Esophagus squamous epithelium (tissue), 5 donors: ENCODE measurements at regions not wholly inside any gene's neighbourhood (a gene's known extent, or its start where the extent isn't known, plus 50 kb on each side); places are given as distances from the start of the nearest gene placed in this dataset.

Experiments
- DNase-seq: peaks from one replicate; lab custom pipeline; 2025; lab: John Stamatoyannopoulos, UW
- H3K27ac ChIP-seq, 4 donors: fragments of 200-600 bp; sonication (generic); one replicate each; pipeline ENCODE4 v1.5.1; 2016 to 2019; ENCODE audit warnings: mild to moderate bottlenecking in 1 of 4
- H3K27me3 ChIP-seq, 4 donors: fragments of 200-600 bp; sonication (generic); 1 replicate in 3 of 4; 2 replicates in 1 of 4; pipeline versions ENCODE4 v1.5.1 to v1.6.0; 2017 to 2021; ENCODE audit warnings: antibody characterized with exemption in 1 of 4
- H3K36me3 ChIP-seq, 3 donors: fragments of 200-600 bp; sonication (generic); one replicate each; pipeline ENCODE4 v1.5.1; 2016 to 2019
- H3K4me1 ChIP-seq, 3 donors: fragments of 200-600 bp; sonication (generic); one replicate each; pipeline ENCODE4 v1.5.1; 2017 to 2019
- H3K4me3 ChIP-seq, 4 donors: fragments of 200-600 bp; sonication (generic); 1 replicate in 3 of 4; 2 replicates in 1 of 4; pipeline ENCODE4 v1.5.1; 2016 to 2019; ENCODE audit warnings: mild to moderate bottlenecking in 2 of 4, moderate library complexity in 1 of 4
- H3K9me3 ChIP-seq, 3 donors: fragments of 200-600 bp; sonication (generic); one replicate each; pipeline ENCODE4 v1.5.1; 2016 to 2019
- CTCF ChIP-seq, 6 experiments: fragments of 450-650 bp in 4 of 6; fragments of 200-600 bp in 2 of 6; sonication (generic) in 2 of 6; IDR thresholded peaks; one replicate each; pipeline ENCODE4 v1.5.1; 2016 to 2019; ENCODE audit warnings: antibody characterized with exemption in 6 of 6, mild to moderate bottlenecking in 4 of 6, moderate library complexity in 4 of 6
- POLR2A ChIP-seq, 4 donors: fragments of 450-650 bp; IDR thresholded peaks; one replicate each; pipeline ENCODE4 v1.6.1; 2017; ENCODE audit warnings: antibody characterized with exemption in 4 of 4, mild to moderate bottlenecking in 4 of 4, moderate library complexity in 3 of 4
- WGBS, 2 donors: methylation state at CpG; one replicate each; pipeline ENCODE4 v1.1.5; 2018; 5-methylcytosine and 5-hydroxymethylcytosine counted together
- intact Hi-C: fragments of 100-400 bp; cut with DNase I; formaldehyde crosslinking; loops from one replicate; pipeline ENCODE4 v1.15.0; 2022
- donor health status: DM: yes; HTN: yes; CAD: no.

DNA sequence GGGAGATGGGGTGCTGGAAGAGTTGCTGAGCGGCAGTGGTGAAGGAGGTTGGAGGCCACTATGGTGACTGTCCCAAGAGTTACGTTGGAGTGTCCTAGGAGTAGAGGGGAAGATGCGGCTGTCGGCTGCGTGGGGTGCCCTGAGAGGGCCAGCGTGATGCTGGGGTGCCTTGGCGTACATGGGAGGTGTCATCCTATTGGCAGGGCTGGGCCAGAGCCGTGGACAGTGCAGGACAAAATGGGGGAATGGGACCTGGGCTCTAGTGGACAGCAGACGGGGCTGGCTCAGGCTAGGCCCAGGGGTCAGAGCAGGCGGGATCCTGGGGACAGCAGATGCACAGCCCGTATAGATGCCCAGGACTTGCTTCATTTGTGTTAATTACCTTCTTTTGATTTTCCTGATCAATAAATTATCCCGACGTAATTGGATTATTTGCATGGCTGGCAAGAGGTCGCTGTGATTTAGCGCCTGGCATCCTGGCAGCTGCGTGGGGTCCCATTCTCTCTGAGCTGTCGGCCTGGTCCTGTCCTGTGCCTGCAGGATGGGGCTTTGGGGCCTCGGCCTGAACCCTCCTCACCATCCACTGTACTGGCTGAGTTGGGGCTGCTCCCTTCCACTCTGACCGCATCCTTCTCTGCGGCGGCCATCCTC, 203.9 kb upstream of the C14orf180 start:
- intact Hi-C loops, result no loop called here
- 88% methylated on average over 21 of the region's 21 CpGs for WGBS, 2 donors
- H3K4me1 ChIP-seq, result no peaks in the 10 kb centered on the region
- peaks cover 0 to 5% (median 0%) of the 10 kb centered on the region in 3 donors for H3K9me3 ChIP-seq
- H3K27ac ChIP-seq, result no peak overlapping the region
- no peak overlapping the region for H3K4me3 ChIP-seq
- H3K27me3 ChIP-seq, result peaks cover 0 to 69% (median 0%) of the 10 kb centered on the region in 4 donors
- no peak for DNase-seq
- no peak for TF ChIP-seq POLR2A (IDR thresholded peaks at IDR 0.05)
- TF ChIP-seq CTCF (IDR thresholded peaks at IDR 0.05), result no peak
- no peaks in the 10 kb centered on the region for H3K36me3 ChIP-seq

DNA sequence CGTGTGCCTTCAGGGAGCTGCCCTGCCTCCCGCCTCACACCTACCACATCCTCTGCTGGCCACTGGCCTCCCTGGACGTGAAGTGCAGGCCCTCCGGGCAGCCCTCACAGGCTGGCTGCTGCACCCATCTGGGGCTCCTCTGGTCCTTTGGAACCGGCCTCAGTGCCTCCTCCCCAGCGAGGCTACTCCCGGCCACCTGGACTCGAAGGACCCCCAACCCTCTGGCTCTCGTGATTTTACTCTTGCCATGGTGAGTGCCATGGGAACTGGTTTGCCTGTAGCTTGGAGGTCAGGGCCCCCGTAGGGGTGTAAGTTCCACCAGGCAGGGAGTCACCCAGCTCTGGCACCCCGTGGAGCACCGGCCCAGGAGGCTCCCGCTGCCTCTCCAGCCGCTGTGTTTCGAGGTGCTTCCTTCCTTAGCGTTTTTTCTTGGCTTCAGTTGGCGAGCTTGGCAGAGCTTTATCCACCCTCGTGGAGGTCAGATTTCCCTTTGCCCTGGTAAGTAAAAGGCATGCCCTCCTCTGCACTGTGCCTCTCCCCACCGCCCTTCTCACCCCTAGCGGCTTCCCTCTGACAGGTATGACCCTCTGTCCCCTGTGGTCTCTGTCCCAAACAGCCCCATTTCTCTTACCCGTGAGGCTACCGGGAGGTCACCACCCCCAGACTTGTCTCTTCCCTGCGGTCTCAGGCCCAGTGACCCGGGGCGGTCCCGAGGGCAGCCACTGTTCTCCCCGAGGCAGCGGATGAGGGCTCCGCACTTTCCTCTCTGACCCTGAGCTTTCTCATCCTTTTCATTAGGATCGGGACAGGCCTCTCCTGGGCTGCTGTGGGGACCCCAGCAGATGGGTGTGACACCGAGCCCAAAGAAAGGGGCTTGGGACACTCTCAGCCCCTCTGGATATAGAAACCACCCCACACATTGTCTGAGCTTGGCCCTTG, 203.1 kb upstream of the C14orf180 start:
- Histone ChIP-seq H3K36me3 (no peaks in the 10 kb centered on the region), H3K4me3 (no peak overlapping the region), H3K27me3 (peaks cover 0 to 67% (median 0%) of the 10 kb centered on the region in 4 donors), H3K9me3 (peaks cover 0 to 10% (median 0%) of the 10 kb centered on the region in 3 donors), H3K27ac (no peak overlapping the region), H3K4me1 (no peaks in the 10 kb centered on the region)
- WGBS, 2 donors, result 72 to 77% methylated on average over 16 to 25 of the region's 31 CpGs
- DNase-seq, result no peak
- TF ChIP-seq POLR2A (IDR thresholded peaks at IDR 0.05), result no peak
- no peak for TF ChIP-seq CTCF (IDR thresholded peaks at IDR 0.05)
- intact Hi-C loops, result no loop called here

DNA sequence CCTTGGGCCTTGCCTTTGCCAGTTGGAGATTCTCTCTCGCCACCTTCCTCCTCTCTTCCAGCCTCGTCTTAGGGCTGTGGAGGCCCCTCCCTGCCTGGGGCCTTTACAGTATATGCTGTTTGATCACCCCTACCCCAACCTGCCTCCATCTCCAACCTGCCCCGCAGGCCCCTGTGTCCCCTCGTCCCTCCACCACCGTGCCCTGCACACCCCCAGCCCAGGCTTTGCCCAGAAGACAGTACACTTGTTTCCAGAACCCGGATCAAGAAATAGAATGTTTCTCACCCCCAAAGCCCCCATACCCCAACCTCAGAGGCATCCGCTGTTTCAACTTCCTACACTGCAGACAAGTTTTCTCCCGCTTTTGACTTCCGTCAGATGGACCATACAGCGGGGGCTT, 202.3 kb upstream of the C14orf180 start:
- 61 to 78% methylated on average over 10 of the region's 10 CpGs for WGBS, 2 donors

DNA sequence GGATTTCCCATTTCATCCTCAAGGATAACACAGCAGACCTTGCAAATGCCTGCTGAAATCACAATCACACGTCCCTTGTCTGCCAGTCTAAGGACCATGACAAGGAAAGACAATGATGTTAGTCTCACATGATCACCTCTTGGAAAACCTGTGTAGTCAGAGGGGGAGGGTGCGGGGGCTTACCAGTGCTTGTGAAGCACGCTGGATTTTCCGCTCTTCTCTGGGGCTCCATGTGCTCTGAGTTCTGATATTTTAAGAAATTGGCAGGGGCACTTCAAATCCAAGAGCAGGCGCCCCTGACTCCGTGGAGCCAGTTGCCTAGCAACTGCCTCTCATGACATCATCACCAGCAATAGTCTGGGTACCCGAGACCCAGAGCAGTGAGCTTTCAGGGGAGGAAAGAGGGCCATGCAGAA, 200.9 kb upstream of the C14orf180 start:
- WGBS, 2 donors, result 47 to 62% methylated on average over 4 to 7 of the region's 7 CpGs

More for the DNA sequence above, 202.3 kb upstream of the C14orf180 start:
- no peaks in the 10 kb centered on the region for H3K4me1 ChIP-seq
- H3K9me3 ChIP-seq, result peaks cover 0 to 10% (median 0%) of the 10 kb centered on the region in 3 donors
- intact Hi-C loops, result no loop called here
- no peak for DNase-seq
- no peak overlapping the region for H3K27ac ChIP-seq
- TF ChIP-seq POLR2A (IDR thresholded peaks at IDR 0.05), result no peak
- TF ChIP-seq CTCF (IDR thresholded peaks at IDR 0.05), result no peak
- H3K27me3 ChIP-seq, result peaks cover 0 to 73% (median 0%) of the 10 kb centered on the region in 4 donors
- no peaks in the 10 kb centered on the region for H3K36me3 ChIP-seq
- no peak overlapping the region for H3K4me3 ChIP-seq

More for the DNA sequence above, 200.9 kb upstream of the C14orf180 start:
- no peak for DNase-seq
- TF ChIP-seq POLR2A (IDR thresholded peaks at IDR 0.05), result no peak
- TF ChIP-seq CTCF (IDR thresholded peaks at IDR 0.05), result no peak
- H3K36me3 ChIP-seq, result no peaks in the 10 kb centered on the region
- peaks cover 0 to 10% (median 0%) of the 10 kb centered on the region in 3 donors for H3K9me3 ChIP-seq
- H3K4me3 ChIP-seq, result no peak overlapping the region
- H3K27ac ChIP-seq, result no peak overlapping the region
- H3K4me1 ChIP-seq, result peaks cover 0 to 5% (median 0%) of the 10 kb centered on the region in 3 donors
- intact Hi-C loops, result no loop called here
- H3K27me3 ChIP-seq, result peaks cover 0 to 77% (median 0%) of the 10 kb centered on the region in 4 donors
